ENCODE measurements at regions not wholly inside any gene's neighbourhood (a gene's known extent, or its start where the extent isn't known, plus 50 kb on each side); places are given as distances from the start of the nearest gene placed in this dataset.

GRCh38 chr2:22406625-22407024 lies 978.4 kb upstream of the KLHL29 start:
- Histone ChIP-seq H4K20me1 (ENCODE audit: control insufficient read depth, extremely low read depth, insufficient read depth, low read length) (no peaks in the 10 kb centered on the region), H3K4me1 (ENCODE audit: control insufficient read depth, extremely low read depth, insufficient read depth, low read length) (no peaks in the 10 kb centered on the region), H3K9me3 (ENCODE audit: control insufficient read depth, insufficient read depth, low read depth, low read length) (no peaks in the 10 kb centered on the region), H3K27ac (ENCODE audit: insufficient read depth, low read length) (no peak overlapping the region), H3K9ac (ENCODE audit: insufficient read depth, low read length) (no peak overlapping the region), H2AFZ (ENCODE audit: low read length) (no peak overlapping the region), H3K4me3 (replicated peaks in 1 of 4; ENCODE audit: control extremely low read depth in 1 of 4, insufficient read depth in 1 of 4, low read depth in 3 of 4, low read length in 4 of 4) (no peak overlapping the region), H3K4me2 (ENCODE audit: extremely low read depth, insufficient read depth, low read length) (no peak overlapping the region), H3K36me3 (ENCODE audit: control insufficient read depth, insufficient read depth, low read length) (no peaks in the 10 kb centered on the region), H3K79me2 (ENCODE audit: control insufficient read depth, insufficient read depth, low read length) (no peaks in the 10 kb centered on the region), H3K27me3 (ENCODE audit: control insufficient read depth, insufficient read depth, low read length) (no peaks in the 10 kb centered on the region)
- TF ChIP-seq CTCF (conservative IDR thresholded peaks at IDR 0.05 in 1 of 2, IDR thresholded peaks at IDR 0.05 in 1 of 2; ENCODE audit: low read depth in 1 of 2, low read length in 2 of 2) = no peak
- no peak for TF ChIP-seq EZH2 (IDR thresholded peaks at IDR 0.05; ENCODE audit: low read length, missing control alignments)
- DNase-seq (ENCODE audit: low read depth in 2 of 2) = no peak

GRCh38 chr2:22420076-22420475 lies 964.9 kb upstream of the KLHL29 start:
- Histone ChIP-seq H2AFZ (ENCODE audit: low read length) (no peak overlapping the region), H3K27me3 (ENCODE audit: control insufficient read depth, insufficient read depth, low read length) (no peaks in the 10 kb centered on the region), H3K4me1 (ENCODE audit: control insufficient read depth, extremely low read depth, insufficient read depth, low read length) (no peaks in the 10 kb centered on the region), H3K9ac (ENCODE audit: insufficient read depth, low read length) (no peak overlapping the region), H3K36me3 (ENCODE audit: control insufficient read depth, insufficient read depth, low read length) (no peaks in the 10 kb centered on the region), H3K4me3 (replicated peaks in 1 of 4; ENCODE audit: control extremely low read depth in 1 of 4, insufficient read depth in 1 of 4, low read depth in 3 of 4, low read length in 4 of 4) (no peak overlapping the region), H3K4me2 (ENCODE audit: extremely low read depth, insufficient read depth, low read length) (no peak overlapping the region), H3K27ac (ENCODE audit: insufficient read depth, low read length) (no peak overlapping the region), H3K9me3 (ENCODE audit: control insufficient read depth, insufficient read depth, low read depth, low read length) (no peaks in the 10 kb centered on the region), H4K20me1 (ENCODE audit: control insufficient read depth, extremely low read depth, insufficient read depth, low read length) (no peaks in the 10 kb centered on the region), H3K79me2 (ENCODE audit: control insufficient read depth, insufficient read depth, low read length) (no peaks in the 10 kb centered on the region)
- no peak for TF ChIP-seq EZH2 (IDR thresholded peaks at IDR 0.05; ENCODE audit: low read length, missing control alignments)
- TF ChIP-seq CTCF (conservative IDR thresholded peaks at IDR 0.05 in 1 of 2, IDR thresholded peaks at IDR 0.05 in 1 of 2; ENCODE audit: low read depth in 1 of 2, low read length in 2 of 2) = no peak
- DNase-seq (ENCODE audit: low read depth in 2 of 2) = no peak

GRCh38 chr2:22442051-22442450 lies 942.9 kb upstream of the KLHL29 start:
- no peaks in the 10 kb centered on the region for H3K4me1 ChIP-seq (ENCODE audit: control insufficient read depth, extremely low read depth, insufficient read depth, low read length)
- no peak overlapping the region for H3K27ac ChIP-seq (ENCODE audit: insufficient read depth, low read length)
- no peak overlapping the region for H3K4me2 ChIP-seq (ENCODE audit: extremely low read depth, insufficient read depth, low read length)
- no peak for TF ChIP-seq EZH2 (IDR thresholded peaks at IDR 0.05; ENCODE audit: low read length, missing control alignments)
- TF ChIP-seq CTCF (conservative IDR thresholded peaks at IDR 0.05 in 1 of 2, IDR thresholded peaks at IDR 0.05 in 1 of 2; ENCODE audit: low read depth in 1 of 2, low read length in 2 of 2) = no peak
- no peak overlapping the region for H3K4me3 ChIP-seq (replicated peaks in 1 of 4; ENCODE audit: control extremely low read depth in 1 of 4, insufficient read depth in 1 of 4, low read depth in 3 of 4, low read length in 4 of 4)
- H4K20me1 ChIP-seq (ENCODE audit: control insufficient read depth, extremely low read depth, insufficient read depth, low read length) = no peaks in the 10 kb centered on the region
- no peak overlapping the region for H3K9ac ChIP-seq (ENCODE audit: insufficient read depth, low read length)
- no peak overlapping the region for H2AFZ ChIP-seq (ENCODE audit: low read length)
- H3K9me3 ChIP-seq (ENCODE audit: control insufficient read depth, insufficient read depth, low read depth, low read length) = no peaks in the 10 kb centered on the region
- DNase-seq (ENCODE audit: low read depth in 2 of 2) = no peak
- no peaks in the 10 kb centered on the region for H3K36me3 ChIP-seq (ENCODE audit: control insufficient read depth, insufficient read depth, low read length)
- no peaks in the 10 kb centered on the region for H3K79me2 ChIP-seq (ENCODE audit: control insufficient read depth, insufficient read depth, low read length)
- H3K27me3 ChIP-seq (ENCODE audit: control insufficient read depth, insufficient read depth, low read length) = no peaks in the 10 kb centered on the region
